Right lobe of liver (tissue), 4 donors: ENCODE measurements at regions not wholly inside any gene's neighbourhood (a gene's known extent, or its start where the extent isn't known, plus 50 kb on each side); places are given as distances from the start of the nearest gene placed in this dataset.

Experiments
- POLR2A ChIP-seq: fragments of 450-650 bp; IDR thresholded peaks from one replicate; pipeline ENCODE4 v1.6.1; 2017; ENCODE audit warnings: antibody characterized with exemption, mild to moderate bottlenecking
- TF ChIP-seq, protein P1 (sequence below), 4 donors: fragments of 200-600 bp in 3 of 4; fragments of 450-650 bp in 1 of 4; IDR thresholded peaks; one replicate each; pipeline versions ENCODE4 v1.5.1 to v1.8.0; 2016 to 2022; ENCODE audit warnings: antibody characterized with exemption in 4 of 4, mild to moderate bottlenecking in 2 of 4
- donor health status: DM: no; HTN: no; CAD: no.
- donor health status: DM: no; HTN: no; CAD: no.
- donor health status: DM: no; HTN: yes; CAD: no.

DNA sequence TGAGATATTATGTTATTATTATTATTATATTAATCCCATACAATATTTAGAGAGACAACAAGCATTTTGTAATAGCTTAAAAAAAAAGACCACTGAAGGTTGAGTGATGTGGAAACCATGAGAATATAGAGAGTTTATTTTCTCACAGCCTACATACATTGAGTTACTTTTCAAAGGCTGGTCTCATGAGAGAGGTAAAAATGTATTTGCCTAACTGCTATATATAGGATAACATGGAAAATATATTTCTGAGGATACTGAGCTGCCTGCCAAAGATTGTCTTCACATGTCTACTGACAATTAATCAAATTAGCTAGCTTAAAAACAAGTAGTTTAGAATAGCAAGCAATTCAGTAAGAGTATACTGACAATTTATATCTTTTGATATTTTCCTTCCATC lies 192.2 kb upstream of the NRIP1 start:
- TF ChIP-seq, protein P1, sequence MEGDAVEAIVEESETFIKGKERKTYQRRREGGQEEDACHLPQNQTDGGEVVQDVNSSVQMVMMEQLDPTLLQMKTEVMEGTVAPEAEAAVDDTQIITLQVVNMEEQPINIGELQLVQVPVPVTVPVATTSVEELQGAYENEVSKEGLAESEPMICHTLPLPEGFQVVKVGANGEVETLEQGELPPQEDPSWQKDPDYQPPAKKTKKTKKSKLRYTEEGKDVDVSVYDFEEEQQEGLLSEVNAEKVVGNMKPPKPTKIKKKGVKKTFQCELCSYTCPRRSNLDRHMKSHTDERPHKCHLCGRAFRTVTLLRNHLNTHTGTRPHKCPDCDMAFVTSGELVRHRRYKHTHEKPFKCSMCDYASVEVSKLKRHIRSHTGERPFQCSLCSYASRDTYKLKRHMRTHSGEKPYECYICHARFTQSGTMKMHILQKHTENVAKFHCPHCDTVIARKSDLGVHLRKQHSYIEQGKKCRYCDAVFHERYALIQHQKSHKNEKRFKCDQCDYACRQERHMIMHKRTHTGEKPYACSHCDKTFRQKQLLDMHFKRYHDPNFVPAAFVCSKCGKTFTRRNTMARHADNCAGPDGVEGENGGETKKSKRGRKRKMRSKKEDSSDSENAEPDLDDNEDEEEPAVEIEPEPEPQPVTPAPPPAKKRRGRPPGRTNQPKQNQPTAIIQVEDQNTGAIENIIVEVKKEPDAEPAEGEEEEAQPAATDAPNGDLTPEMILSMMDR (IDR thresholded peaks at IDR 0.05), result no peak
- no peak for TF ChIP-seq POLR2A
